Bronchial epithelial cell (primary cell): ENCODE measurements at regions not wholly inside any gene's neighbourhood (a gene's known extent, or its start where the extent isn't known, plus 50 kb on each side); places are given as distances from the start of the nearest gene placed in this dataset.
A peak's percentile ranks its signal among the peaks of the same experiment; 100 is the strongest.

Experiments
- DNase-seq: peaks from one replicate; pipeline ENCODE4 v3.0.0-alpha.2; 2010; ENCODE audit warnings: low read depth
- FAIRE-seq: peaks from 2 replicates; lab custom pipeline; 2011; peaks lifted over from hg19 to GRCh38; lab: Jason Lieb, UNC
- H3K27me3 ChIP-seq: 2 replicates; pipeline ENCODE4 v1.5.1; 2011; ENCODE audit warnings: low read length; ENCODE audit not compliant: control insufficient read depth, insufficient read depth
- H3K36me3 ChIP-seq: 2 replicates; pipeline ENCODE4 v1.5.1; 2011; ENCODE audit warnings: low read length; ENCODE audit not compliant: control insufficient read depth, insufficient read depth
- H3K4me3 ChIP-seq: 2 replicates; pipeline ENCODE4 v1.5.1; 2011; ENCODE audit warnings: mild to moderate bottlenecking, low read depth, low read length, control low read depth
- TF ChIP-seq, protein P1 (sequence below): IDR thresholded peaks from 2 replicates; pipeline ENCODE4 v1.5.1; 2011; ENCODE audit warnings: mild to moderate bottlenecking, moderate library complexity, low read length, control low read depth, inconsistent platforms; ENCODE audit not compliant: insufficient read depth, severe bottlenecking

DNA sequence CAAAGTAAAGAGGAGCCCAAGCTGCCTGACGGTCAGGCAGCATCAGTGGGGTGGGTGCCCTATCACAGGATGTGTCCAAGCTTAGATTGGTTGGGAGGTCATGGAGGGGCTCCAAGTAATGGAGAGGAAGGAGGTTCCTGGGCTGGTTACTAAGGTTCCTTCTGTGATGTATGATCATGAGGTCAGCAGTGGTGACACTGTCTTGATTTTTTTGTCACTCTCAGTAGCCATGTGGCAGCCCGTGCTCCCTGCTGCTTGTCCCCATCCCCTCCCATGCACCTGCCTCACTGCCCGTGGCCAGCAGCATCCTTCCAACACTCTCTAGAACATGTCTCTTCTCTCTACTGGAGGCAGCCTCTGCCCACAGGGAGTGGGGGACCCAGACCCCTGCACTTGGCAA, 261.7 kb downstream of the TLE3 start:
- H3K27me3 ChIP-seq, result peaks cover 2% of the 10 kb centered on the region
- H3K36me3 ChIP-seq, result no peaks in the 10 kb centered on the region
- H3K4me3 ChIP-seq, result no peak overlapping the region
- TF ChIP-seq, protein P1, sequence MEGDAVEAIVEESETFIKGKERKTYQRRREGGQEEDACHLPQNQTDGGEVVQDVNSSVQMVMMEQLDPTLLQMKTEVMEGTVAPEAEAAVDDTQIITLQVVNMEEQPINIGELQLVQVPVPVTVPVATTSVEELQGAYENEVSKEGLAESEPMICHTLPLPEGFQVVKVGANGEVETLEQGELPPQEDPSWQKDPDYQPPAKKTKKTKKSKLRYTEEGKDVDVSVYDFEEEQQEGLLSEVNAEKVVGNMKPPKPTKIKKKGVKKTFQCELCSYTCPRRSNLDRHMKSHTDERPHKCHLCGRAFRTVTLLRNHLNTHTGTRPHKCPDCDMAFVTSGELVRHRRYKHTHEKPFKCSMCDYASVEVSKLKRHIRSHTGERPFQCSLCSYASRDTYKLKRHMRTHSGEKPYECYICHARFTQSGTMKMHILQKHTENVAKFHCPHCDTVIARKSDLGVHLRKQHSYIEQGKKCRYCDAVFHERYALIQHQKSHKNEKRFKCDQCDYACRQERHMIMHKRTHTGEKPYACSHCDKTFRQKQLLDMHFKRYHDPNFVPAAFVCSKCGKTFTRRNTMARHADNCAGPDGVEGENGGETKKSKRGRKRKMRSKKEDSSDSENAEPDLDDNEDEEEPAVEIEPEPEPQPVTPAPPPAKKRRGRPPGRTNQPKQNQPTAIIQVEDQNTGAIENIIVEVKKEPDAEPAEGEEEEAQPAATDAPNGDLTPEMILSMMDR, result no peak
- no peak for DNase-seq
- no peak for FAIRE-seq

DNA sequence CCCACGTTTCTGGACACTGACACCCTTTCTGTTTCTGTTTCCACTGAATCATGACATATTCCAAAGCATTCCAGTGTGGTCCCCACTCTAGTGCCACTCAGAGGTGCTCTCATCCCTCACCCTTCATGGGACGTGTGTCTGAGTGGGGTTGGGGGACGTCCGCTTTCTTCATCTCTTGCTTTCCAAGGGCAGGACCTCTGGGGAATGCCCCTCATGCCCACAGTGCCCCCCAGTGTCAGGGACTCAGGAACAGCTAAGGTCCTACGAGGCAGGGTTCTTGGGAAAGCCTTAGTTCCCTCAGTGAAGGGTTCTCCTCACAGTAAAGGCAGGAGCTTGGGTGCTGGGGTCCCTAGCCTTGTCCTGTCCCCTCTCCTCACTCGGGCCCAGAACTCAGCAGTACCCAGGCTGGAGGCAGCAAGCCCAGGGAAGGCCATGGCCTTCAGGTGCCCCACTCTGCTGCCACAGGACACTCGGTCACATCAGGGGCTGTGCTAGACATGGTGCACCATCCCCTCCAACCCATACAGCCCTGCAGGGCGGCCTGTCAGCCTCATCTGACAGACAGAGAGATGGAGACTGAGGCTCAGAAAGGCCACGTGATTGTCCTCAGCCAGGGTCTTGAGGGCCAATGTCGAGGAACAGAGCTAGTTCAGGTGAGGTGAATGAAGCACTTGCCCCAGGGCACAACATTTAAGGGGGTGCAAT, 261.0 kb downstream of the TLE3 start:
- H3K36me3 ChIP-seq, result no peaks in the 10 kb centered on the region
- DNase-seq (no peak), FAIRE-seq (peak; percentile 55)
- peaks cover 2% of the 10 kb centered on the region for H3K27me3 ChIP-seq
- TF ChIP-seq, protein P1, result no peak
- no peak overlapping the region for H3K4me3 ChIP-seq

DNA sequence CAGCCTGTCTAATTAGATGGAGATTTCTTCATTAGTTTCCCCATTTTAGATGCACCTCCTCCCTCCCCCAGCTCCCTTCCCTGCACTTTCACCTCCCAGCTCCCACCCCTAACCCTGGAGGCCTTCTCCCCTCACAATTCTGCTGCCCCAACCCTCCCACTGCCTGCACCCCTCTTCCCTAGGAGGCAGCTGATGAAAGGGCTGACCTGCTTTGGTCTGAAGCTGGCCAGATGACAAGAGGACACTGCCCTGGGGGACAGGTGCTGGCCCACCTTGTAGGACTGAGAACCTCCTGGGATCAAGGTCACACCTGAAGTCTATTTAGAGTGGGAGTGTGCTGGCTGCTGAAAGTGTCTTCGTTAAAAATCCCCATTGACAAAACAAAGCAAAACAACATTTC, 259.4 kb downstream of the TLE3 start:
- Histone ChIP-seq H3K27me3 (peaks cover 2% of the 10 kb centered on the region), H3K4me3 (no peak overlapping the region), H3K36me3 (no peaks in the 10 kb centered on the region)
- FAIRE-seq, result no peak
- TF ChIP-seq, protein P1, result no peak
- no peak for DNase-seq

DNA sequence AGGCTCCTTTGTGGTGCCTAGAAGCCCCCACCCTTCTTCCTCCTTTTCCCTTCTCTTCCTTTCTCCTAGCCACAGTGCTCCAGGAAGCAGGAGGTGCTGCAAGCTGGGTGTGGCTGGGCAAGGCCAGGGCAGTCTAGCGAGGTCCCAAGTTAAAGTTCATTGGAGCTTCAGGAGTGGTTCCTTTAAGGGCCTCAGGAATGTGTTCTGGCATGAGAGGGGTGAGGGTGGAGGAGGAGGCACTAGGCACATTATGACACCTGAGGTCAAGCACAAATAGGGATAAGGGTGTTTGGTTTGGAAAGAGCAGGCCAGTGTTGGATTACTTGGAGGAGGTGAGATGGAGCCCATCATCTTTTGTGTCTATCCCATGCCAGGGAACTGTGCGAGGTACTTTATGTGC, 258.7 kb downstream of the TLE3 start:
- Histone ChIP-seq H3K36me3 (no peaks in the 10 kb centered on the region), H3K4me3 (no peak overlapping the region), H3K27me3 (peaks cover 2% of the 10 kb centered on the region)
- TF ChIP-seq, protein P1, result no peak
- DNase-seq, result no peak
- FAIRE-seq, result no peak

DNA sequence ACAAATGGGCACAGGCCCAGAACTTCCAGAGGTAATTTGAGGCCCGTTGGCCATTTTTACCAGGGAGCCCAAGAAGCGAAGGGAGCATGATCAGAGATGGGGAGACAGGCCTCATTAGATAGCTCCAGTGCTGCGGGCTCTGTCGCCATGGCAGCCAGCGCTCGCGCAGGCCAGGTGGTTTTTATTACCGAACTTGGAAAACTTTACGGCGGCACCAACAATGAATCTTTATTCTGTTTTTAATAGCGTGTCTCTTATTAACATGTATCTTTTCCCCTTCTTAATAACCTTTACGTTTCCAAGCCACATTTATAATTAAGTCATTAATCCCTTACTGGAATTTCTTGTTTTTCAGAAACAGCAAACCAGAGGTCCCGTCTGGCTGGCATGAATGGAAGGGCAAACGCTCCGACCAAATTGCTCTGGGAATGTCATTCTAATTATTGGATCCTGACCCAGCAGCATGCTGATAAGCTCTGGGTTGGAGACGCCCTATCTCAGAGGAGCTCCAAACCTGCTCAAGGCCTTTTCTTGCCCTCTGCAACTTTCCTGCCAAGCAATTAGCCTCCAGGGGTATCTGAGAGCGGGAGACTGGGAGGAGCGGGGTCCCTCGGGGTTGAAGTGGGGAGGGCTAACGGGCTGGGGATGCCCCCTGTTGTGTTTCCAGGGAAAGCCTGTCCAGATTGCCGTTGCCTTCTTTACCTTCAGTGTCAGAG, 256.4 kb downstream of the TLE3 start:
- no peak for FAIRE-seq

More for the DNA sequence above, 256.4 kb downstream of the TLE3 start:
- TF ChIP-seq, protein P1, result no peak
- no peaks in the 10 kb centered on the region for H3K27me3 ChIP-seq
- H3K4me3 ChIP-seq, result no peak overlapping the region
- DNase-seq, result no peak
- no peaks in the 10 kb centered on the region for H3K36me3 ChIP-seq
